Keratinocyte (primary cell): ENCODE measurements at regions not wholly inside any gene's neighbourhood (a gene's known extent, or its start where the extent isn't known, plus 50 kb on each side); places are given as distances from the start of the nearest gene placed in this dataset.

Experiments
- DNase-seq: peaks from one replicate; pipeline ENCODE4 v3.0.0-alpha.2; 2011; ENCODE audit warnings: low read depth, missing footprints, low spot score
- FAIRE-seq: peaks from 2 replicates; lab custom pipeline; 2011; peaks lifted over from hg19 to GRCh38; lab: Jason Lieb, UNC
- H2AFZ ChIP-seq: 2 replicates; pipeline ENCODE4 v1.6.0; 2012; ENCODE audit warnings: low read length, control low read depth, inconsistent platforms; ENCODE audit not compliant: control insufficient read depth
- H3K27ac ChIP-seq: 2 replicates; pipeline ENCODE4 v1.5.1; 2011; ENCODE audit warnings: low read length; ENCODE audit not compliant: control insufficient read depth, insufficient read depth
- H3K27me3 ChIP-seq: 3 replicates; pipeline ENCODE4 v1.6.0; 2011; ENCODE audit warnings: low read length; ENCODE audit not compliant: control insufficient read depth, insufficient read depth; ENCODE audit errors: extremely low read depth
- H3K36me3 ChIP-seq, 2 experiments: 2 replicates in 1 of 2; 3 replicates in 1 of 2; pipeline ENCODE4 v1.5.1; 2011; ENCODE audit warnings: low read length in 2 of 2, mild to moderate bottlenecking in 1 of 2; ENCODE audit not compliant: control insufficient read depth in 2 of 2, insufficient read depth in 2 of 2; ENCODE audit errors: extremely low read depth in 1 of 2
- H3K4me1 ChIP-seq: 3 replicates; pipeline ENCODE4 v1.5.1; 2011; ENCODE audit warnings: low read length; ENCODE audit not compliant: control insufficient read depth, insufficient read depth; ENCODE audit errors: extremely low read depth
- H3K4me2 ChIP-seq: 3 replicates; pipeline ENCODE4 v1.6.0; 2011; ENCODE audit warnings: low read depth, low read length; ENCODE audit not compliant: control insufficient read depth, insufficient read depth; ENCODE audit errors: extremely low read depth
- H3K4me3 ChIP-seq, 3 experiments: fragments of 200-600 bp in 1 of 3; sonication (generic) in 1 of 3; 2 replicates in 2 of 3; 3 replicates in 1 of 3; pipeline ENCODE4 v1.5.1; 2011 to 2016; ENCODE audit warnings: low read length in 3 of 3, mild to moderate bottlenecking in 3 of 3, control low read depth in 2 of 3, inconsistent platforms in 1 of 3, low read depth in 1 of 3, mixed read lengths in 1 of 3, mixed run types in 1 of 3, moderate library complexity in 1 of 3; ENCODE audit not compliant: control insufficient read depth in 2 of 3, insufficient read depth in 2 of 3; ENCODE audit errors: extremely low read depth in 1 of 3
- H3K79me2 ChIP-seq: 2 replicates; pipeline ENCODE4 v1.6.0; 2012; ENCODE audit warnings: low read length; ENCODE audit not compliant: control insufficient read depth, insufficient read depth
- H3K9ac ChIP-seq: 3 replicates; pipeline ENCODE4 v1.6.0; 2011; ENCODE audit warnings: low read length; ENCODE audit not compliant: control insufficient read depth, insufficient read depth; ENCODE audit errors: extremely low read depth
- H3K9me1 ChIP-seq: 3 replicates; pipeline ENCODE4 v1.6.0; 2011; ENCODE audit warnings: low read length; ENCODE audit not compliant: control insufficient read depth, insufficient read depth; ENCODE audit errors: extremely low read depth
- H3K9me3 ChIP-seq: 2 replicates; pipeline ENCODE4 v1.5.1; 2012; ENCODE audit warnings: low read depth, low read length; ENCODE audit not compliant: control insufficient read depth
- H4K20me1 ChIP-seq: 3 replicates; pipeline ENCODE4 v1.6.0; 2011; ENCODE audit warnings: low read length; ENCODE audit not compliant: control insufficient read depth, insufficient read depth; ENCODE audit errors: extremely low read depth
- CTCF ChIP-seq, 3 experiments: IDR thresholded peaks in 1 of 3; conservative IDR thresholded peaks in 1 of 3; optimal IDR thresholded peaks in 1 of 3; 2 replicates in 2 of 3; 3 replicates in 1 of 3; pipeline versions ENCODE3 to v1.5.1; 2011; ENCODE audit warnings: low read length in 3 of 3, mild to moderate bottlenecking in 3 of 3, moderate library complexity in 2 of 3, control low read depth in 1 of 3, inconsistent platforms in 1 of 3; ENCODE audit not compliant: insufficient read depth in 2 of 3; ENCODE audit errors: extremely low read depth in 1 of 3
- EZH2 ChIP-seq: IDR thresholded peaks from one replicate; pipeline ENCODE4 v1.6.1; 2012; ENCODE audit warnings: inconsistent platforms, mild to moderate bottlenecking, low read length, moderate library complexity
- dilution Hi-C: fragments of 300-500 bp; cut with MboI; formaldehyde crosslinking; loops from one replicate; pipeline ENCODE4 v1.7.0; 2020; ENCODE audit warnings: low sequenced_read_pairs; ENCODE audit not compliant: extremely low pct_ligation_motif_present

DNA sequence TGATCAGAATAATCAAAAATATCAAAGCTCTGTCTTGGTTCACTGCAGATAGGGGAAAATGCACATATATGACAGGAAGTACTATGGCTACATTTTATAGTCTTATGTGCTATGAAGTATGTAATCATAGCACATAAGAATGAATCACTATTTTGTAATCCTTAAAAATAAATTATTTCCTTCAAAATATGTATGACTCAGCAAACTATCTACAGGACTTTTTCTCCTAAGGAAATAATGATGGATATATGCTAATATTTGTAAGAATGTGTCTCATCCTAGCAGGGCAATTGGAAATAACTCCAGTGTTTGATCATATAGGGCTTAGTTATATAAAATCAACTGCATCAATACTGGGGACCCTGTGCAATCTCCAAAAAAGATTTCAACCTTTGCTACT is 85.1 kb downstream of the SLC24A2 start:
- no peak overlapping the region for H3K27ac ChIP-seq
- dilution Hi-C loops: no loop called here
- no peak for FAIRE-seq

DNA sequence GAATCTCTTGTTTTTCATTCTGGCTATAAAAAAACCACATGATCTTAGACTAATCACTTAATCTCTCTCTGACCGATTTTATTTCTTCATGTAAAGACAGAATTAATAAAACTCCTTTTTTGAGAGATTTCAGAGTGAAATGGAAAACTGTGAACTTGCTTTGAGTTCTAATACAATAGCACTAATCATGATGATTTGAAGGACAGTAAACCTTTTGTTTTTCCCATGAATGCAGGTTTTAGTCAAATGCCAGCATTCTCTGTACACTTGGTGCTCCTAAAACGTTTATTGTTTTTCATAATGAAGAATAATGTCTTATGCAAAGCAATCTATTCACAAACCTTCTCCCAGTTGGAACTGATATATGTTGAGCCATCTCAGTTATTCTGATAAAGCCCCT is 86.8 kb downstream of the SLC24A2 start:
- no peaks in the 10 kb centered on the region for H3K36me3 ChIP-seq
- no peak overlapping the region for H2AFZ ChIP-seq
- no peaks in the 10 kb centered on the region for H3K4me1 ChIP-seq
- no peaks in the 10 kb centered on the region for H3K9me1 ChIP-seq
- no peaks in the 10 kb centered on the region for H3K27me3 ChIP-seq
- no peak overlapping the region for H3K27ac ChIP-seq
- no peaks in the 10 kb centered on the region for H3K79me2 ChIP-seq
- DNase-seq (no peak), FAIRE-seq (no peak)
- no peak overlapping the region for H3K4me2 ChIP-seq
- TF ChIP-seq CTCF (optimal IDR thresholded peaks at IDR 0.05 in 1 of 3, IDR thresholded peaks at IDR 0.05 in 1 of 3, conservative IDR thresholded peaks at IDR 0.05 in 1 of 3; ENCODE audit: extremely low read depth in 1 of 3, insufficient read depth in 2 of 3, low read length in 3 of 3) (no peak), EZH2 (no peak)
- dilution Hi-C loops: no loop called here
- no peak overlapping the region for H3K9ac ChIP-seq
- no peaks in the 10 kb centered on the region for H4K20me1 ChIP-seq
- no peaks in the 10 kb centered on the region for H3K9me3 ChIP-seq
- no peak overlapping the region for H3K4me3 ChIP-seq

More for the DNA sequence above, 85.1 kb downstream of the SLC24A2 start:
- H3K4me2 ChIP-seq: no peak overlapping the region
- no peak for DNase-seq
- no peaks in the 10 kb centered on the region for H3K9me1 ChIP-seq
- no peaks in the 10 kb centered on the region for H4K20me1 ChIP-seq
- H3K36me3 ChIP-seq: no peaks in the 10 kb centered on the region
- no peak overlapping the region for H3K9ac ChIP-seq
- no peak overlapping the region for H3K4me3 ChIP-seq
- no peak overlapping the region for H2AFZ ChIP-seq
- no peaks in the 10 kb centered on the region for H3K79me2 ChIP-seq
- TF ChIP-seq CTCF (optimal IDR thresholded peaks at IDR 0.05 in 1 of 3, IDR thresholded peaks at IDR 0.05 in 1 of 3, conservative IDR thresholded peaks at IDR 0.05 in 1 of 3; ENCODE audit: extremely low read depth in 1 of 3, insufficient read depth in 2 of 3, low read length in 3 of 3) (no peak), EZH2 (no peak)
- H3K27me3 ChIP-seq: no peaks in the 10 kb centered on the region
- H3K9me3 ChIP-seq: no peaks in the 10 kb centered on the region
- no peaks in the 10 kb centered on the region for H3K4me1 ChIP-seq
